Hepatocyte (in vitro differentiated cells): ENCODE measurements at regions not wholly inside any gene's neighbourhood (a gene's known extent, or its start where the extent isn't known, plus 50 kb on each side); places are given as distances from the start of the nearest gene placed in this dataset.

ENCODE experiments used
- DNase-seq: peaks from one replicate; pipeline ENCODE4 v3.0.0-alpha.2; 2016; ENCODE audit warnings: low spot score
- H2AFZ ChIP-seq: fragments of 200-600 bp; sonication (generic); 2 replicates; pipeline ENCODE4 v1.6.0; 2016; ENCODE audit warnings: antibody characterized with exemption, mild to moderate bottlenecking
- H3K27ac ChIP-seq: fragments of 200-600 bp; sonication (generic); 2 replicates; pipeline ENCODE4 v1.5.1; 2016; ENCODE audit warnings: mild to moderate bottlenecking
- H3K27me3 ChIP-seq: fragments of 200-600 bp; sonication (generic); 2 replicates; pipeline ENCODE4 v1.6.1; 2016
- H3K36me3 ChIP-seq: fragments of 200-600 bp; sonication (generic); replicated peaks from 2 replicates; pipeline ENCODE4 v1.5.1; 2016; ENCODE audit warnings: low read depth; ENCODE audit not compliant: insufficient read depth
- H3K4me1 ChIP-seq: fragments of 200-600 bp; sonication (generic); 2 replicates; pipeline ENCODE4 v1.5.1; 2016; ENCODE audit warnings: mild to moderate bottlenecking, moderate library complexity; ENCODE audit not compliant: insufficient read depth
- H3K4me2 ChIP-seq: fragments of 200-600 bp; sonication (generic); 2 replicates; pipeline ENCODE4 v1.6.0; 2016
- H3K4me3 ChIP-seq: fragments of 200-600 bp; sonication (generic); 2 replicates; pipeline ENCODE4 v1.5.1; 2016; ENCODE audit warnings: mild to moderate bottlenecking
- H3K79me2 ChIP-seq: fragments of 200-600 bp; sonication (generic); 2 replicates; pipeline ENCODE4 v1.6.0; 2017; ENCODE audit warnings: mild to moderate bottlenecking
- H3K9me2 ChIP-seq: fragments of 200-600 bp; sonication (generic); replicated peaks from 2 replicates; pipeline ENCODE4 v1.6.0; 2017; ENCODE audit warnings: mild to moderate bottlenecking; ENCODE audit not compliant: insufficient read depth
- H3K9me3 ChIP-seq: fragments of 200-600 bp; sonication (generic); 2 replicates; pipeline ENCODE4 v1.5.1; 2016; ENCODE audit warnings: low read depth, mild to moderate bottlenecking
- H4K20me1 ChIP-seq: fragments of 200-600 bp; sonication (generic); 2 replicates; pipeline ENCODE4 v1.6.0; 2016; ENCODE audit warnings: mild to moderate bottlenecking; ENCODE audit not compliant: insufficient read depth, poor library complexity, severe bottlenecking
- CTCF ChIP-seq: fragments of 200-600 bp; sonication (generic); IDR thresholded peaks from 2 replicates; pipeline ENCODE4 v1.5.1; 2016; ENCODE audit warnings: antibody characterized with exemption, mild to moderate bottlenecking; ENCODE audit not compliant: poor library complexity
- EZH2 ChIP-seq: fragments of 200-600 bp; sonication (generic); IDR thresholded peaks from 2 replicates; pipeline ENCODE4 v1.6.1; 2016; ENCODE audit warnings: antibody characterized with exemption, mild to moderate bottlenecking, borderline replicate concordance
- EZH2phosphoT487 ChIP-seq: fragments of 200-600 bp; sonication (generic); IDR thresholded peaks from one replicate; pipeline ENCODE4 v1.6.1; 2018; ENCODE audit warnings: antibody characterized with exemption, mild to moderate bottlenecking, low read depth, moderate library complexity; ENCODE audit not compliant: unreplicated experiment, severe bottlenecking
- WGBS: methylation state at CpG from one replicate; pipeline ENCODE4 v1.1.6; 2016; ENCODE audit warnings: low lambda C conversion rate; ENCODE audit errors: missing lambda C conversion rate; 5-methylcytosine and 5-hydroxymethylcytosine counted together

GRCh38 chr3:55282994-55283393, 204.1 kb downstream of the WNT5A start:
- no peak for DNase-seq
- WGBS: 90% methylated on average over 4 of the region's 4 CpGs
- TF ChIP-seq EZH2phosphoT487: no peak
- no peak for TF ChIP-seq EZH2
- no peak for TF ChIP-seq CTCF

GRCh38 chr3:55272031-55272645, 215.0 kb downstream of the WNT5A start:
- no peak overlapping the region for H2AFZ ChIP-seq
- H3K27ac ChIP-seq: no peak overlapping the region
- H3K9me2 ChIP-seq: no peaks in the 10 kb centered on the region
- TF ChIP-seq EZH2phosphoT487: no peak
- TF ChIP-seq EZH2: no peak
- no peak for TF ChIP-seq CTCF
- no peaks in the 10 kb centered on the region for H3K27me3 ChIP-seq
- H3K4me3 ChIP-seq: no peak overlapping the region
- no peaks in the 10 kb centered on the region for H3K9me3 ChIP-seq
- no peaks in the 10 kb centered on the region for H3K36me3 ChIP-seq
- no peak overlapping the region for H3K4me2 ChIP-seq
- 76% methylated on average over 2 of the region's 2 CpGs for WGBS
- H3K79me2 ChIP-seq: no peaks in the 10 kb centered on the region
- no peaks in the 10 kb centered on the region for H4K20me1 ChIP-seq
- no peaks in the 10 kb centered on the region for H3K4me1 ChIP-seq
- no peak for DNase-seq

More at GRCh38 chr3:55282994-55283393, 204.1 kb downstream of the WNT5A start:
- Histone ChIP-seq H3K27me3 (no peaks in the 10 kb centered on the region), H3K79me2 (no peaks in the 10 kb centered on the region), H3K27ac (no peak overlapping the region), H4K20me1 (no peaks in the 10 kb centered on the region), H2AFZ (no peak overlapping the region), H3K36me3 (no peaks in the 10 kb centered on the region), H3K4me3 (no peak overlapping the region), H3K9me2 (no peaks in the 10 kb centered on the region), H3K4me1 (no peaks in the 10 kb centered on the region), H3K9me3 (no peaks in the 10 kb centered on the region), H3K4me2 (no peak overlapping the region)

- Histone ChIP-seq H3K4me3 (no peak overlapping the region), H2AFZ (no peak overlapping the region), H3K9me2 (no peaks in the 10 kb centered on the region), H3K4me1 (no peaks in the 10 kb centered on the region), H3K4me2 (no peak overlapping the region), H3K27me3 (no peaks in the 10 kb centered on the region), H3K9me3 (no peaks in the 10 kb centered on the region), H3K36me3 (no peaks in the 10 kb centered on the region), H4K20me1 (no peaks in the 10 kb centered on the region), H3K27ac (no peak overlapping the region), H3K79me2 (no peaks in the 10 kb centered on the region)
- WGBS: 81% methylated on average over 4 of the region's 4 CpGs
- no peak for DNase-seq
- TF ChIP-seq EZH2 (no peak), CTCF (no peak), EZH2phosphoT487 (no peak)
These were observed 215.6 kb downstream of the WNT5A start for GRCh38 chr3:55271549-55271948.

- Histone ChIP-seq H3K9me2 (no peaks in the 10 kb centered on the region), H4K20me1 (no peaks in the 10 kb centered on the region), H3K27me3 (no peaks in the 10 kb centered on the region), H3K27ac (no peak overlapping the region), H3K9me3 (no peaks in the 10 kb centered on the region), H3K36me3 (no peaks in the 10 kb centered on the region), H3K79me2 (no peaks in the 10 kb centered on the region), H2AFZ (no peak overlapping the region), H3K4me3 (no peak overlapping the region), H3K4me2 (no peak overlapping the region), H3K4me1 (no peaks in the 10 kb centered on the region)
- DNase-seq: no peak
- 24% methylated on average over 3 of the region's 3 CpGs for WGBS
- TF ChIP-seq EZH2phosphoT487 (no peak), EZH2 (no peak), CTCF (no peak)
These were observed 216.1 kb downstream of the WNT5A start for GRCh38 chr3:55270976-55271375.
